ENCODE measurements at regions not wholly inside any gene's neighbourhood (a gene's known extent, or its start where the extent isn't known, plus 50 kb on each side); places are given as distances from the start of the nearest gene placed in this dataset.

DNA sequence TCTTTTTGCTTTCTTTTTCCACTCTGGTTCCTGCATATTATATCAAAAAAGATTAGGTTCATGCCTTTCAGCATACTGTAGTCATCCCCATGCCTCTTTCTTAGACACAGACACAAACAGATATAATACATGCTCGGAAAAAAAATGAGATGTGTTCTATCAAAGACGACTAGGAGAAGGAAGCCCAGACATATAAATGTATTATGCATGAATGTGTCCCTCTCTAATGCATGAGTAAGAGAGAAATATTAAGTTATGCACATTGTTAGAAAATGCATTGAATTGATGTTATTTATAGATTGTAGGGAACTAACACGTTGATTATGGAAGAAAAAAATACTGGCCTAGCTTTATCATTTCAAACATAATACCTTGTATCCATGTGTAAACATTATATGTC lies 252.4 kb upstream of the BCHE start:
- Mint-ChIP-seq H3K27ac (no peak overlapping the region), H3K27me3 (ENCODE audit: low read depth) (no peaks in the 10 kb centered on the region), H3K36me3 (ENCODE audit: low read depth) (no peaks in the 10 kb centered on the region), H3K4me3 (no peak overlapping the region), H3K9me3 (peaks cover 12% of the 10 kb centered on the region), H3K4me1 (ENCODE audit: low read depth) (no peaks in the 10 kb centered on the region)
- DNase-seq (ENCODE audit: low spot score) = no peak

DNA sequence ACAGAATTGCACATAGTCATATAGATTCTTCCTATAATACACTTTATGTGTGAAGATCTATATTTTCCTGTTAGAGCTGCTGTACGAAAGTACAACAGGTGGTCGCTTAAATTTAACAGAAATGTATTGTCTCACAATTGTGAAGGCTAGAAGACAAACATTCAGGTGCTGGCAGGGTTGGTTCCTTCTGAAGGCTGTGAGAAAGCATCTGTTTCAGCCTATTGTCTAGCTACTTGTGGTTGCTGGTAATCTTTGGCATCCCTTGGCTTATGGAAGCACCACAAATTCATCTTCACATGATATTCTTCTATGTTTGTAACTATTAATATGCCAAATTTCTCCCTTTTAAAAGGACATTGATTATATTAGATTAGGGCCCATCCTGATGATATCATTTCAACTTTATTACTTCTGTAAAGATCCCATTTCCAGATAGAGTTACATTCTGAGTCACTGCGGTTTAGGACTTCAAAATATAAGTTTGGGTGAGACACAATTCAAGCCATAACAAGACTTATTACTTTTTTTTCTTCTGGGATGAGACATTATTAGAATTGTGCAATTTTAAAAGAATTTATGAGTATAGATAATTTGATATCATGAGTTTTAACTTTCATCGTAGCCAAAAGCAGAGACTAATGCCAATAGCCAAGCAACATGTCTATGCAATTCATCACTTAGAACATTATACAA lies 248.1 kb upstream of the BCHE start:
- H3K27me3 Mint-ChIP-seq (ENCODE audit: low read depth) = no peaks in the 10 kb centered on the region
- H3K27ac Mint-ChIP-seq = no peak overlapping the region
- no peak for DNase-seq (ENCODE audit: low spot score)
- no peaks in the 10 kb centered on the region for H3K36me3 Mint-ChIP-seq (ENCODE audit: low read depth)
- H3K9me3 Mint-ChIP-seq = peaks cover 12% of the 10 kb centered on the region
- H3K4me1 Mint-ChIP-seq (ENCODE audit: low read depth) = no peaks in the 10 kb centered on the region
- H3K4me3 Mint-ChIP-seq = no peak overlapping the region

DNA sequence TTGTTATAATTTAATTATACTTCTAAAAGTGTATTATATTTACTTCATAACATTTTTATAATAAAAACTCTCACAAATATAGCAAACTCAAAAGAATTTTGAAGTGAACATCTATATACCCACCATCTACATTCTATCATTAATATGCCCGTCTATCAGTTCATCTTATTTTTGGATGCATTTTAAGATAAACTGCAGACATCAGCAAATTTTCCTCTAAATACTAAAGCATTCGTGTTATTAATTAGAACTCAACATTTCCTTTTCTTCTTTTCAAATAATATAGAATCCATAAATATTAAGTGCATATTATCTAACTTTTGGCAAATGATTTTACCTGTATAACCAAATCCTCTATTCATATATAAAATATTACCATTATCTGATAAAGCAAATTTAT lies 242.9 kb upstream of the BCHE start:
- H3K27me3 Mint-ChIP-seq (ENCODE audit: low read depth) = no peaks in the 10 kb centered on the region
- H3K27ac Mint-ChIP-seq = no peak overlapping the region
- peaks cover 14% of the 10 kb centered on the region for H3K9me3 Mint-ChIP-seq
- no peak overlapping the region for H3K4me3 Mint-ChIP-seq
- H3K4me1 Mint-ChIP-seq (ENCODE audit: low read depth) = no peaks in the 10 kb centered on the region
- DNase-seq (ENCODE audit: low spot score) = no peak
- H3K36me3 Mint-ChIP-seq (ENCODE audit: low read depth) = no peaks in the 10 kb centered on the region

DNA sequence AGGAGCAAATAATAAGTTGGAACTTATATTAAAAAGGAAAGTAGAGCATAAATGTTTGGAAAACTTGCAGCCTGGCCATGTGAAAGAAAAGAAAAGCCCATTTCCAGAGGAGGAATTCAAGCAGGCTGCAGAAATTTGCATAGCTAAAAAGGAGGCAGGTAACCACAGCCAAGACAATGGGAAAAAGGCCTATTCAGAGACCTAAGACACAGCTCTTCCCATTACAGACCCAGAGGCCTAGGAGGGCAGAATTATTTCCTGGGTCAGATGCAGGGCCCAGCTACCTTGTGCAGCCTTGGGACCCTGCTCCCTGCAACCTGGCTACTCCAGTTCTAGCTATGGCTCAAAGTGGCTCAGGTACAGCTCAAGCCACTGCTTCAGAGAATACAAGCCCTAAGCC lies 234.6 kb upstream of the BCHE start:
- Mint-ChIP-seq H3K4me1 (ENCODE audit: low read depth) (no peaks in the 10 kb centered on the region), H3K4me3 (no peak overlapping the region), H3K27ac (no peak overlapping the region), H3K9me3 (peaks cover 12% of the 10 kb centered on the region), H3K27me3 (ENCODE audit: low read depth) (no peaks in the 10 kb centered on the region), H3K36me3 (ENCODE audit: low read depth) (no peaks in the 10 kb centered on the region)
- DNase-seq (ENCODE audit: low spot score) = no peak

DNA sequence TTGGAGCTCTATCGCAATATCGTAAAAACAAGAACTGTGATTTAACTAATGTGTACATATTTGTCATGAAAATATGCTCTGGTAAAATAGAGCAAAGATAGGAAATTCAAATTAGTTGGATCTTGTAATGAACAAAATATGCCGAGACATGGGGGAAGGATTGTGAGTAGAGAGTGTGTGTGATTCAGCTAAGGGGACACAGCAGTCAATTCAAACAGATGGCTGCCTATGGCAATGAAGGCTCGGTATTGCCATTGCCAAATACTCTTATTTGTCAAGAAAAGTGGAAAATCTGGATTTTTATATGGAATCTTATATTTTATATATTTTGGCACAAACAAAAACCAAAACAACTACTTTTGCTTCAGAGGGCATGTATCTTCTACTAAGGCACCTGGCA lies 227.3 kb upstream of the BCHE start:
- peaks cover 4% of the 10 kb centered on the region for H3K9me3 Mint-ChIP-seq
- H3K4me1 Mint-ChIP-seq (ENCODE audit: low read depth) = no peaks in the 10 kb centered on the region
- H3K27me3 Mint-ChIP-seq (ENCODE audit: low read depth) = no peaks in the 10 kb centered on the region
- no peak overlapping the region for H3K27ac Mint-ChIP-seq
- H3K4me3 Mint-ChIP-seq = no peak overlapping the region
- no peak for DNase-seq (ENCODE audit: low spot score)
- no peaks in the 10 kb centered on the region for H3K36me3 Mint-ChIP-seq (ENCODE audit: low read depth)

DNA sequence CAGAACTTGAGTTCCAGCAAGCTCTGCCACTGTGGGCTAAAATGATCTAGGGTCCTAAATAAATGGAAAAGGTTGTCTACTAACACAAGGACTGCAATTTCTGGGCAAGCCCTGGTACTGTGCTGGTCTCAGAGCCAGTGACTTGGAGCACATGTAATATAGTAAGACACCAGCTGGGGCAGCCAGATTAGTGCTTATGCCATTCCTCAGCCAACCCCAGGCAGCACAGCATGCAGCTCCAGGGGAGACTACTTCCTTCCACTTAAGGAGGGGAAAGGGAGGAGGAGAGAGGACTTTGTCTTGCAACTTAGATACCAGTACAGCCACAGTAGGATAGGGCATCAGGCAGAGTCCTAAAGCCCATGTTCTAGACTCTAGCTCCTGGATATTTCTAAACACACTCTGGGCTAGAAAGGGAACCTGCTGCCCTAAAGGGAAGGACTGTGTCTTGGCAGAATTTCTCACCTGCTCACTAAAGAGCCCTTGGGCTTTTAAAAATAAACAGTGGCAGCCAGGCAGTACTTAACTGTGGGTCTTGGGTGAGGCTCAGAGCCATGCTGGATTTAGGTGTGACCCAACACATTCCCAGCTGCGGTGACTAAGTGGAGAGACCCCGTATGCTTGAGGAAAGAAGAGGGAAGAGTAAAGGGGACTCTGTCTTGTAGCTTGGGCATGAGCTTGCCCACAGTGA lies 223.7 kb upstream of the BCHE start:
- no peaks in the 10 kb centered on the region for H3K36me3 Mint-ChIP-seq (ENCODE audit: low read depth)
- H3K4me3 Mint-ChIP-seq = no peak overlapping the region
- no peak overlapping the region for H3K27ac Mint-ChIP-seq
- H3K27me3 Mint-ChIP-seq (ENCODE audit: low read depth) = no peaks in the 10 kb centered on the region
- H3K9me3 Mint-ChIP-seq = no peaks in the 10 kb centered on the region
- DNase-seq (ENCODE audit: low spot score) = no peak
- H3K4me1 Mint-ChIP-seq (ENCODE audit: low read depth) = no peaks in the 10 kb centered on the region

DNA sequence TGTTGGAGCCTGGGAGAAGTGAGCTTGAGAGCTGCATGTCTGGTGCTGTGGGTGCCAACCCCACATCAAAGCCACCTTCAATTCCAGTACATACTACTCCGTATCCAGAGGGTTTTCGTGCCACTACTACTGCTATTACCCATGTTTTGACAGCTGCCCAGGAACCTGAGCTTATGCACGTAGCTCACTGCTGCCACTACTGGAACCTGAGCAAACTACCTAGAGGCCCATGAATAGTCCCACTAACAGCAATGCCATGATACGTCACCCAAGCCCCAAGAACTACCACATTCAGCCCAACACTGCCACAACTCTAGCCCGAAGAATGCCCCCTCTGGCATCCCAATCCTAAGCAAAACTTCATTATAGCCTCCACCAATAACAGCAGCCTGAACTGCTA lies 215.2 kb upstream of the BCHE start:
- Mint-ChIP-seq H3K27me3 (ENCODE audit: low read depth) (no peaks in the 10 kb centered on the region), H3K36me3 (ENCODE audit: low read depth) (no peaks in the 10 kb centered on the region), H3K9me3 (peaks cover 20% of the 10 kb centered on the region), H3K4me3 (no peak overlapping the region), H3K4me1 (ENCODE audit: low read depth) (no peaks in the 10 kb centered on the region), H3K27ac (no peak overlapping the region)
- DNase-seq (ENCODE audit: low spot score) = no peak

DNA sequence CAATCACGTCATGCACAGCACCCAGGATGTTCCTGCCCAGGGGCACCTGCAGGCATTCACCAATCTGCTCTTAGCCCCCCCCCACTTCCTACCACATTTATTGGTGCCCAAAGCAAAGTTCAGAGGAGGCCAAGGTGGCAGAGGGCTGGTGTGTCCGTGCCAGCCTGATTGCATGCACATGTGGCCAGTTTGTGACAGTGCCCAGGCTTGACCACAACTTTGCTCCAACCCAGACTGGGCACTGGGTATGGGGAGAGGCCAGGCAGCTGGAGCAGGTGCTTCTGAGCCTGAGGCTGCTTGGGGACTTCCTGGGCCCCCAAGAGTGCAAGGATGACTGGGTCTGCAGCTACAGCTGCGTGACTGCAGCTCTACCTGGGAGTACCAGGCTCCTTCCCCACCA lies 192.3 kb upstream of the BCHE start:
- Mint-ChIP-seq H3K27ac (no peak overlapping the region), H3K36me3 (ENCODE audit: low read depth) (no peaks in the 10 kb centered on the region), H3K4me3 (no peak overlapping the region), H3K9me3 (peaks cover 15% of the 10 kb centered on the region), H3K27me3 (ENCODE audit: low read depth) (no peaks in the 10 kb centered on the region), H3K4me1 (ENCODE audit: low read depth) (no peaks in the 10 kb centered on the region)
- no peak for DNase-seq (ENCODE audit: low spot score)

DNA sequence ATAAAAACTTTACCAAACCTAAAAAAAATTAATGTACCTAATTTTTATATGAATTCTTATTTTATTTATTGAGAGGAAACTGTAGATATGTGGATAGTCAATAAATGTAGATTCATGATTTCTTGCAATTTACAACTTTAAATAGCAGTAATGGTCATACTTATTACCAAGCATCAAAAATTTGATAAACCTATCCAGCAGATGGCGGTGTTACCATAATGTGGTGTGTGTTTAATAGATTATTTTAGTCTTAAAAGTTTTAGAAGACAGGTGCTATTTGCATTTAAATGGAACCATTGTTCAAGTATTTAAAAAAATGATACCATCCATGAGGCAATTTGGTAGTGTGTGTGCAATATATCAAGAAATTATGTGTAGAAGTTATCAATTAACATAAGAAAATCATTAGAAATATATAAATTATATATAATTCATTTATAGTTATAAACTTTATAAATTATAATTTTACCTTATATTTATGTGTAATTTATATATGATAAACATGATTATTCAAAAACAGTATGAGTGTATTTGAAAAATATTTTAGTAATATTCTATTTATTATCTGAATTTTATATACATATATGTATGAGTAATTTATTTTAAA lies 176.0 kb upstream of the BCHE start:
- Mint-ChIP-seq H3K27ac (no peak overlapping the region), H3K27me3 (ENCODE audit: low read depth) (no peaks in the 10 kb centered on the region), H3K9me3 (peaks cover 16% of the 10 kb centered on the region), H3K4me3 (no peak overlapping the region), H3K36me3 (ENCODE audit: low read depth) (no peaks in the 10 kb centered on the region), H3K4me1 (ENCODE audit: low read depth) (no peaks in the 10 kb centered on the region)
- DNase-seq (ENCODE audit: low spot score) = no peak

DNA sequence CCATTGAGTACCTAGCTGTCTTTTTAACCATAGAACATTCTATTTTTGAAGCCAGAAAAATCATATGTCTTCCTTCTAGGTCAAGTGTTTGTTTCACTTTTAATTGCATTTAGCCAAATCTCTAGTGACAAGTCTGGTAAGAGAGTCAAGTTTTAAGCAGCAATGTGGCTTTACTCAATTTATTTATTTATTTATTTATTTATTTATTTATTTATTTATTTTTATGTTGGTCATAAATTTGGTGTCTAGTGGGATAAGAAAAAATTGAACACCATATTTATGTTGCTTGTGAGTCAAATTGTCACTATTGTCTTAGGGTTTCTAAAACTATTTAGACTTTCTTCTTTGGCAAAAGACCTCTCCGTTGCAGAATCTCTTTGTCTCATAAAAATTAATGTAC lies 174.5 kb upstream of the BCHE start:
- no peaks in the 10 kb centered on the region for H3K27me3 Mint-ChIP-seq (ENCODE audit: low read depth)
- no peak overlapping the region for H3K4me3 Mint-ChIP-seq
- H3K4me1 Mint-ChIP-seq (ENCODE audit: low read depth) = no peaks in the 10 kb centered on the region
- DNase-seq (ENCODE audit: low spot score) = no peak
- no peak overlapping the region for H3K27ac Mint-ChIP-seq
- H3K36me3 Mint-ChIP-seq (ENCODE audit: low read depth) = no peaks in the 10 kb centered on the region
- H3K9me3 Mint-ChIP-seq = peaks cover 18% of the 10 kb centered on the region

DNA sequence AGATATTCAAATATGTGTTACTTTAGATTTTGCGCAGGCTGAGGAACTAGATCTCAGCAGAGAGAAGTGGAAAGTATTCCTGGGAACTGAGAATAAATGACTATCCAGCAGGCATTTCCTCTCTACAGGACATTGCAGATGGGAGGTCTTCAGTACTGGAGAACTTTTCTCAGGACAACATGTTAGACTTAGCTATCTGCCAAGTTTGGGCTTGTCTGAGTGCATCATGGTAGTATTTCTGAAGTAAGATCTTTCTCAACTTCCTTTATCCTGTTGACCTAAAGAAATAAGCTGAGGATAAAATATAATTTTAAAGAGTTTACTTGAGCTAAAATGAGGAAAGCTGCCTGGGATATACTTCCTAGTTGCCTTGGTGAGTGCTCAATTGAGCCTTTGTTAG lies 167.9 kb upstream of the BCHE start:
- no peak for DNase-seq (ENCODE audit: low spot score)
- Mint-ChIP-seq H3K27me3 (ENCODE audit: low read depth) (no peaks in the 10 kb centered on the region), H3K36me3 (ENCODE audit: low read depth) (no peaks in the 10 kb centered on the region), H3K4me1 (ENCODE audit: low read depth) (no peaks in the 10 kb centered on the region), H3K9me3 (peaks cover 27% of the 10 kb centered on the region), H3K4me3 (no peak overlapping the region), H3K27ac (no peak overlapping the region)

DNA sequence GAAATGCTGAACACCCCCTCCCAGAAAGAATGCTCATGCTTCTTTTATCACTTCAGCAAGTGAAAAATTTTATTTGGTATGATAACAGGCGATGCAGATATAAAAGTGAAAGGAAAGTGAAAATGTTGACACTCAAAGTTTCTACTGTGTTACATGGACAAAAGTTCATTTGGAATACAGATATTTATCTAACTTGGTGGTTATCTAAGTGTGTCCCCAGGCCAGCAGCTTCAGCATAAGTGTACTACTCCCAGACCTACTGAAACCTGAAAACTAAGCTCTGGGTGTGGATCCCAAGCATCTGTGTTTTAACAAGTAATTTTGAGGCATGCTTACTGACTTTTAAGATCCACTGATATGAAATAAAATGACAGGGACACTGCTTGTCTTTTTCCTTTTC lies 157.1 kb upstream of the BCHE start:
- no peak overlapping the region for H3K4me3 Mint-ChIP-seq
- no peaks in the 10 kb centered on the region for H3K27me3 Mint-ChIP-seq (ENCODE audit: low read depth)
- H3K27ac Mint-ChIP-seq = no peak overlapping the region

DNA sequence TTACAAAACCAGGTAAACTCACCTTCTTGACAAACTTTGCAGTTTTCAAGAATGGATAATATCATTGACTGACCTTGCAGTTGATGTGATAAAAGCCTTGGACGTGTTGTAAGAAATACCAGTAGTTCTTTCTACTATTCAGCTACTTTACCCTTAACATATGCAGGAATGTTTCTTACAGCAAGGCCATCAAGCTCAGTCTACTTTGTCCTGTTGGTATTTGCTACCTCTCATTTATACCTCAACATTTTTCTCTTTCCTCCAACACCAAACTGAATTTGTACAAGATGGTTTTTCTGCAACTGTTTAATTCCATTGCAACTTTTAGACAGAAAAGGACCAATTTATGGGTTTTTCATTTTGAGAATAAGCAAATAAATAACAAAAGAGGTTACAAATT lies 147.4 kb upstream of the BCHE start:
- Mint-ChIP-seq H3K36me3 (ENCODE audit: low read depth) (no peaks in the 10 kb centered on the region), H3K4me3 (no peak overlapping the region), H3K4me1 (ENCODE audit: low read depth) (no peaks in the 10 kb centered on the region), H3K9me3 (peaks cover 16% of the 10 kb centered on the region), H3K27ac (no peak overlapping the region), H3K27me3 (ENCODE audit: low read depth) (no peaks in the 10 kb centered on the region)
- DNase-seq (ENCODE audit: low spot score) = no peak

More for the DNA sequence above, 157.1 kb upstream of the BCHE start:
- H3K4me1 Mint-ChIP-seq (ENCODE audit: low read depth) = no peaks in the 10 kb centered on the region
- no peaks in the 10 kb centered on the region for H3K36me3 Mint-ChIP-seq (ENCODE audit: low read depth)
- no peak for DNase-seq (ENCODE audit: low spot score)
- peaks cover 4% of the 10 kb centered on the region for H3K9me3 Mint-ChIP-seq

DNA sequence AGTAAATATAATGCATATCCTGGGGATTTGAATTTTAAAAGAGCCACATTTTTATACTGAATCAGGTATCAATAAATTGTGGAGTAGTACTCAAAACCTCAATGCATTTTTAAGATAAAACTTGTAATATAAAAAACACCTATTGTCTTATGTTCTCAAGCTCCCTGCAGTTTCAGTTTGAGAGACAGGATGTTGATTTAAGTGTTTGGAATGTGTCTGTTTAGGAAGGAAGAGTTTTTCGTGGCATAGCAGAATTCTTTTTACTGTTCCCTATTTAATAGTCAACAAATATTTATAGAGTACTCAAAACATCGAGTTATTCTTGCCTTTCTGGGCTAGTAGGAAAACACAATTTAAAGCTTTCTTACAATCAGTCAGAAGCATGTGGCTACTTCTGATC lies 146.1 kb upstream of the BCHE start:
- no peak for DNase-seq (ENCODE audit: low spot score)
- H3K27ac Mint-ChIP-seq = no peak overlapping the region
- no peaks in the 10 kb centered on the region for H3K36me3 Mint-ChIP-seq (ENCODE audit: low read depth)
- H3K27me3 Mint-ChIP-seq (ENCODE audit: low read depth) = no peaks in the 10 kb centered on the region
- H3K4me1 Mint-ChIP-seq (ENCODE audit: low read depth) = no peaks in the 10 kb centered on the region
- H3K9me3 Mint-ChIP-seq = peaks cover 19% of the 10 kb centered on the region
- H3K4me3 Mint-ChIP-seq = no peak overlapping the region

Data from T-helper 2 cell treated with Interferon-gamma antibody and Interleukin-4, amounts not matched to agents 5 μg/mL and 100 μg/mL, for 36 hours (primary cell).